H1 (cell line): ENCODE measurements at regions not wholly inside any gene's neighbourhood (a gene's known extent, or its start where the extent isn't known, plus 50 kb on each side); places are given as distances from the start of the nearest gene placed in this dataset.
A peak's percentile ranks its signal among the peaks of the same experiment; 100 is the strongest.

Experiments
- CTCF ChIA-PET: fragments of 300-600 bp; sonication (Branson Sonifier 250); formaldehyde crosslinking; loops from one replicate; lab custom pipeline; 2021; ENCODE audit not compliant: partially characterized antibody; lab: Charles Lee
- POLR2A ChIA-PET: fragments of 300-600 bp; sonication (Branson Sonifier 250); formaldehyde crosslinking; loops from one replicate; lab custom pipeline; 2021; ENCODE audit warnings: inconsistent platforms; ENCODE audit not compliant: partially characterized antibody; lab: Charles Lee
- DNase-seq, 2 experiments: peaks; one replicate each; pipeline versions ENCODE4 v3.0.0 to v3.0.0-alpha.2; 2010 to 2022; ENCODE audit warnings: low spot score in 2 of 2, low read depth in 1 of 2, mixed read lengths in 1 of 2
- FAIRE-seq: peaks from 2 replicates; lab custom pipeline; 2011; peaks lifted over from hg19 to GRCh38; lab: Jason Lieb, UNC
- H2AFZ ChIP-seq: 2 replicates; pipeline ENCODE4 v1.8.1; 2012; ENCODE audit warnings: low read length, inconsistent platforms
- H2AK5ac ChIP-seq: 2 replicates; pipeline ENCODE4 v1.6.1; 2013; ENCODE audit warnings: low read depth, low read length
- H2BK120ac ChIP-seq: replicated peaks from 2 replicates; pipeline ENCODE3; 2013; ENCODE audit warnings: low read depth, low read length, inconsistent platforms
- H2BK12ac ChIP-seq: 2 replicates; pipeline ENCODE4 v1.6.1; 2013; ENCODE audit warnings: low read depth, low read length
- H2BK15ac ChIP-seq: 2 replicates; pipeline ENCODE4 v1.6.1; 2013; ENCODE audit warnings: low read length
- H2BK20ac ChIP-seq: 2 replicates; pipeline ENCODE4 v1.6.1; 2013; ENCODE audit warnings: low read length
- H2BK5ac ChIP-seq: 2 replicates; pipeline ENCODE4 v1.6.1; 2013; ENCODE audit warnings: low read depth, low read length
- H3K14ac ChIP-seq: 2 replicates; pipeline ENCODE4 v1.6.1; 2013; ENCODE audit warnings: inconsistent platforms; ENCODE audit not compliant: insufficient read length
- H3K18ac ChIP-seq: 2 replicates; pipeline ENCODE4 v1.6.1; 2013; ENCODE audit warnings: low read length; ENCODE audit errors: extremely low read depth
- H3K23ac ChIP-seq: 2 replicates; pipeline ENCODE4 v1.6.1; 2013; ENCODE audit warnings: inconsistent platforms; ENCODE audit not compliant: insufficient read length
- H3K23me2 ChIP-seq: 2 replicates; pipeline ENCODE4 v1.6.1; 2013; ENCODE audit warnings: low read depth, low read length
- H3K27ac ChIP-seq: 2 replicates; pipeline ENCODE4 v1.6.1; 2011; ENCODE audit warnings: low read depth, low read length, inconsistent platforms
- H3K27me3 ChIP-seq, 4 experiments: replicated peaks in 1 of 4; 1 replicate in 1 of 4; 2 replicates in 3 of 4; pipeline versions ENCODE4 v1.6.1 to v1.8.1; 2011 to 2013; ENCODE audit warnings: low read length in 3 of 4, mild to moderate bottlenecking in 3 of 4, inconsistent platforms in 2 of 4, mixed read lengths in 2 of 4, moderate library complexity in 1 of 4; ENCODE audit not compliant: control insufficient read depth in 3 of 4, insufficient read depth in 3 of 4; ENCODE audit errors: extremely low read depth in 1 of 4
- H3K36me3 ChIP-seq, 4 experiments: 2 replicates each; pipeline versions ENCODE4 v1.6.1 to v1.8.1; 2011 to 2013; ENCODE audit warnings: mild to moderate bottlenecking in 4 of 4, low read length in 3 of 4, moderate library complexity in 2 of 4, control low read depth in 1 of 4, inconsistent platforms in 1 of 4; ENCODE audit not compliant: insufficient read depth in 4 of 4, control insufficient read depth in 2 of 4
- H3K4ac ChIP-seq: replicated peaks from 2 replicates; pipeline ENCODE3; 2013; ENCODE audit warnings: low read length, low read depth, mixed read lengths, inconsistent platforms; ENCODE audit not compliant: insufficient read length
- H3K4me1 ChIP-seq, 4 experiments: replicated peaks in 1 of 4; 1 replicate in 1 of 4; 2 replicates in 3 of 4; pipeline versions ENCODE4 v1.6.1 to v1.8.1; 2011 to 2013; ENCODE audit warnings: low read length in 3 of 4, inconsistent platforms in 2 of 4, mixed read lengths in 1 of 4; ENCODE audit not compliant: insufficient read depth in 4 of 4, control insufficient read depth in 3 of 4
- H3K4me2 ChIP-seq, 2 experiments: 2 replicates each; pipeline versions ENCODE4 v1.6.1 to v1.8.1; 2011 to 2013; ENCODE audit warnings: low read depth in 2 of 2, low read length in 2 of 2, control low read depth in 1 of 2, inconsistent platforms in 1 of 2, mild to moderate bottlenecking in 1 of 2; ENCODE audit not compliant: insufficient read depth in 1 of 2
- H3K4me3 ChIP-seq, 4 experiments: fragments of 200-600, 300-600 bp in 1 of 4; sonication (generic), shearing (Covaris generic), sonication (Bioruptor Twin) in 1 of 4; 2 replicates each; pipeline versions ENCODE4 v1.5.1 to v1.8.1; 2011 to 2016; ENCODE audit warnings: low read length in 4 of 4, low read depth in 3 of 4, control low read depth in 2 of 4, inconsistent platforms in 2 of 4, mild to moderate bottlenecking in 2 of 4, mixed read lengths in 1 of 4, moderate library complexity in 1 of 4; ENCODE audit not compliant: insufficient read depth in 2 of 4; ENCODE audit errors: extremely low read depth in 1 of 4
- H3K56ac ChIP-seq: replicated peaks from 2 replicates; pipeline ENCODE3; 2013; ENCODE audit warnings: low read depth, mild to moderate bottlenecking, mixed read lengths, low read length, inconsistent platforms; ENCODE audit not compliant: insufficient read length
- H3K79me1 ChIP-seq: 2 replicates; pipeline ENCODE4 v1.6.1; 2013; ENCODE audit warnings: low read depth, low read length, control low read depth
- H3K79me2 ChIP-seq, 2 experiments: 2 replicates each; pipeline versions ENCODE4 v1.6.1 to v1.8.1; 2012 to 2013; ENCODE audit warnings: low read length in 2 of 2, mild to moderate bottlenecking in 2 of 2, inconsistent platforms in 1 of 2; ENCODE audit not compliant: insufficient read depth in 2 of 2, control insufficient read depth in 1 of 2
- H3K9ac ChIP-seq, 4 experiments: replicated peaks in 1 of 4; 1 replicate in 1 of 4; 2 replicates in 3 of 4; pipeline versions ENCODE4 v1.6.1 to v1.8.1; 2011 to 2013; ENCODE audit warnings: low read depth in 3 of 4, low read length in 3 of 4, control low read depth in 2 of 4, mild to moderate bottlenecking in 2 of 4, moderate library complexity in 2 of 4, inconsistent platforms in 1 of 4; ENCODE audit errors: extremely low read depth in 1 of 4
- H3K9me3 ChIP-seq, 2 experiments: 2 replicates each; pipeline versions ENCODE4 v1.6.1 to v1.8.1; 2012 to 2013; ENCODE audit warnings: mild to moderate bottlenecking in 2 of 2, moderate library complexity in 2 of 2, control low read depth in 1 of 2, inconsistent platforms in 1 of 2, low read depth in 1 of 2, low read length in 1 of 2, mixed read lengths in 1 of 2; ENCODE audit not compliant: insufficient read depth in 2 of 2
- H4K20me1 ChIP-seq, 2 experiments: replicated peaks in 1 of 2; 2 replicates each; pipeline versions ENCODE3 to v1.8.1; 2011 to 2013; ENCODE audit warnings: inconsistent platforms in 2 of 2, low read length in 2 of 2, mild to moderate bottlenecking in 1 of 2; ENCODE audit not compliant: insufficient read depth in 2 of 2, control insufficient read depth in 1 of 2
- H4K5ac ChIP-seq: 2 replicates; pipeline ENCODE4 v1.6.1; 2013; ENCODE audit warnings: low read length, low read depth, mixed read lengths, inconsistent platforms; ENCODE audit not compliant: insufficient read length
- H4K8ac ChIP-seq: 2 replicates; pipeline ENCODE4 v1.8.0; 2013; ENCODE audit warnings: mild to moderate bottlenecking, moderate library complexity, low read length, inconsistent platforms; ENCODE audit not compliant: insufficient read depth; ENCODE audit errors: extremely low read depth
- H4K91ac ChIP-seq: replicated peaks from 2 replicates; pipeline ENCODE3; 2013; ENCODE audit warnings: low read length, mixed read lengths, inconsistent platforms; ENCODE audit not compliant: insufficient read length
- CHD2 ChIP-seq: IDR thresholded peaks from 2 replicates; pipeline ENCODE4 v1.6.1; 2012; ENCODE audit warnings: low read length, improper control_type of control experiment
- SIN3A ChIP-seq, 2 experiments: IDR thresholded peaks in 1 of 2; conservative IDR thresholded peaks in 1 of 2; 2 replicates each; pipeline ENCODE4 v1.6.1; 2011 to 2012; ENCODE audit warnings: low read length in 2 of 2, improper control_type of control experiment in 1 of 2, low read depth in 1 of 2, mild to moderate bottlenecking in 1 of 2
- SP1 ChIP-seq: IDR thresholded peaks from 2 replicates; pipeline ENCODE4 v1.6.1; 2011; ENCODE audit warnings: low read depth, low read length
- WGBS, 2 experiments: shearing (Covaris generic) in 1 of 2; methylation state at CpG; one replicate each; pipeline versions ENCODE4 v1.1.6 to v1.1.7; 2013 to 2015; ENCODE audit warnings: low lambda C conversion rate in 2 of 2, mixed read lengths in 2 of 2, inconsistent platforms in 1 of 2, low coverage in 1 of 2, missing lambda C conversion rate in 1 of 2; ENCODE audit not compliant: insufficient replicate concordance in 2 of 2, insufficient coverage in 1 of 2, insufficient read length in 1 of 2; ENCODE audit errors: extremely low coverage in 1 of 2, missing lambda C conversion rate in 1 of 2; 5-methylcytosine and 5-hydroxymethylcytosine counted together

- Histone ChIP-seq H3K23me2 (no peaks in the 10 kb centered on the region), H2AK5ac (0 out of 2 replicates have a peak overlapping the region, but pooled peaks have one; percentile 11), H4K8ac (no peak overlapping the region), H3K79me2 (no peaks in the 10 kb centered on the region), H2AFZ (no peak overlapping the region), H2BK5ac (peak overlapping the region; percentile 73; the same call in 1 of the 2 replicates), H3K9me3 (no peaks in the 10 kb centered on the region), H4K5ac (peak overlapping the region; percentile 40), H3K4me2 (peak overlapping the region; percentile 26 to 63; a peak in 3 of 4 replicates), H3K56ac (no peak overlapping the region), H3K79me1 (no peaks in the 10 kb centered on the region), H4K20me1 (no peaks in the 10 kb centered on the region), H3K18ac (peak overlapping the region; percentile 62), H2BK20ac (0 out of 2 replicates have a peak overlapping the region, but pooled peaks have one; percentile 23), H3K27ac (no peak overlapping the region; the same call in 1 of the 2 replicates), H2BK15ac (no peak overlapping the region), H4K91ac (peak overlapping the region; percentile 49), H3K36me3 (peaks cover 0 to 9% (median 0%) of the 10 kb centered on the region in 4 experiments; a peak in 1 of 8 replicates), H2BK12ac (peak overlapping the region; percentile 78; the same call in 1 of the 2 replicates), H3K14ac (no peak overlapping the region), H3K4ac (peak overlapping the region; percentile 40), H3K27me3 (no peaks in the 10 kb centered on the region), H3K4me1 (peaks cover 11 to 25% (median 18%) of the 10 kb centered on the region in 4 experiments), H3K4me3 (0 out of 8 replicates have a peak overlapping the region, but pooled peaks of 1 of the 4 experiments have one; percentile 3), H3K23ac (no peak overlapping the region), H2BK120ac (peak overlapping the region; percentile 47), H3K9ac (no peak overlapping the region; a peak in 2 of 7 replicates)
- DNase-seq (no peak), FAIRE-seq (peak; percentile 92)
- 55% methylated on average over 11 of the region's 11 CpGs; no CpG with 5 or more reads in 1 of the 2 experiments for WGBS, 2 experiments
- no peak for TF ChIP-seq CHD2
- TF ChIP-seq SIN3A (conservative IDR thresholded peaks at IDR 0.05 in 1 of 2, IDR thresholded peaks at IDR 0.05 in 1 of 2; ENCODE audit: low read depth in 1 of 2, low read length in 2 of 2): 0 out of 4 replicates have a peak, but pooled peaks of 1 of the 2 experiments have one; percentile 29
- TF ChIP-seq SP1: 0 out of 2 replicates have a peak, but pooled peaks have one; percentile 45
- CTCF ChIA-PET: interaction anchor here (0.8 to 7.4 kb wide), 5 partner anchors 10 to 708 kb away, joined by 3 to 49 read pairs (median 3); no protein-coding TSS in a partner anchor
- POLR2A ChIA-PET: interaction anchor here (1.0 to 2.1 kb wide), 3 partner anchors 9 to 286 kb away, joined by 3 to 6 read pairs (median 4); no protein-coding TSS in a partner anchor
Observed at GRCh38 chr15:62758126-62758951, 284.2 kb upstream of the TPM1 start.
